NB4 (cell line): ENCODE measurements at regions not wholly inside any gene's neighbourhood (a gene's known extent, or its start where the extent isn't known, plus 50 kb on each side); places are given as distances from the start of the nearest gene placed in this dataset.

Experiments used
- DNase-seq: peaks from one replicate; pipeline ENCODE4 v3.0.0; 2010; ENCODE audit warnings: low read depth
- H3K4me3 ChIP-seq: one replicate; pipeline ENCODE4 v1.5.1; 2011; ENCODE audit warnings: mild to moderate bottlenecking, low read depth, low read length, moderate library complexity
- MYC ChIP-seq: IDR thresholded peaks from 2 replicates; pipeline ENCODE4 v1.6.1; 2011; ENCODE audit warnings: low read depth, low read length
- POLR2A ChIP-seq: IDR thresholded peaks from 2 replicates; pipeline ENCODE4 v1.6.1; 2011; ENCODE audit warnings: mild to moderate bottlenecking; ENCODE audit not compliant: insufficient read length; ENCODE audit errors: extremely low read depth
- TF ChIP-seq, protein P1 (sequence below): IDR thresholded peaks from 2 replicates; pipeline ENCODE4 v1.6.1; 2011; ENCODE audit warnings: low read depth, low read length
- TF ChIP-seq, protein P2 (sequence below): IDR thresholded peaks from one replicate; pipeline ENCODE4 v1.5.1; 2012; ENCODE audit warnings: low read depth, low read length

DNA sequence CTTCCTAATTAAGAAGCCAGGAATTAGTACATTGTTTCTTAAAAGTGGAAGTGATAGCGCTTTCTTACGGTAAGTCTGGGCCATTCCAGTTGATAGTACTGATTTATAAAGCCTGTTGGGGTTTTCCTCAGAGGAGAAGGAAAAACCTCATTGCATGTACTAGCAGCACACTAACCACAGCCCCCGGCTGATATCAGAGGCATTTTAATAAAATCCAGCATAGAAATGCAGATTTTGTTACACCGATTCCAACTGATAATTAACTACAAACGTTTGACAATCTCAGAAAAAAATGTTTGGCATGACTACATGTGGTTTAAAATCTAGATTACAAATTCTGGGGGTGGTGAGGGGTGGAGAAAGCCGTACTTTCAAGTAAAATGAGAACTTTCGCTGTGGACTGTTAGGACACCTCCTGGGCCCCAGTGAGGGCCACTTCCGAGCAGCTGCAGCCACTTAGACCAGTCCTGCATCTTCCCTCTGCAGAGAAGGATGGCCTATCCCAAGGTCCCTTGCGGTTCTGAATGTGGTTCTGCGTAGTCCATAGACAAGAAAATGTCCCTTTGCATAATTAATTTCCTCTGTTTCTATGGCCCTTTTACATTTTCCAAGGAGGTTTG, 374.4 kb downstream of the NUAK1 start:
- TF ChIP-seq, protein P1, sequence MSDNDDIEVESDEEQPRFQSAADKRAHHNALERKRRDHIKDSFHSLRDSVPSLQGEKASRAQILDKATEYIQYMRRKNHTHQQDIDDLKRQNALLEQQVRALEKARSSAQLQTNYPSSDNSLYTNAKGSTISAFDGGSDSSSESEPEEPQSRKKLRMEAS = no peak
- no peak for TF ChIP-seq MYC
- TF ChIP-seq, protein P2, sequence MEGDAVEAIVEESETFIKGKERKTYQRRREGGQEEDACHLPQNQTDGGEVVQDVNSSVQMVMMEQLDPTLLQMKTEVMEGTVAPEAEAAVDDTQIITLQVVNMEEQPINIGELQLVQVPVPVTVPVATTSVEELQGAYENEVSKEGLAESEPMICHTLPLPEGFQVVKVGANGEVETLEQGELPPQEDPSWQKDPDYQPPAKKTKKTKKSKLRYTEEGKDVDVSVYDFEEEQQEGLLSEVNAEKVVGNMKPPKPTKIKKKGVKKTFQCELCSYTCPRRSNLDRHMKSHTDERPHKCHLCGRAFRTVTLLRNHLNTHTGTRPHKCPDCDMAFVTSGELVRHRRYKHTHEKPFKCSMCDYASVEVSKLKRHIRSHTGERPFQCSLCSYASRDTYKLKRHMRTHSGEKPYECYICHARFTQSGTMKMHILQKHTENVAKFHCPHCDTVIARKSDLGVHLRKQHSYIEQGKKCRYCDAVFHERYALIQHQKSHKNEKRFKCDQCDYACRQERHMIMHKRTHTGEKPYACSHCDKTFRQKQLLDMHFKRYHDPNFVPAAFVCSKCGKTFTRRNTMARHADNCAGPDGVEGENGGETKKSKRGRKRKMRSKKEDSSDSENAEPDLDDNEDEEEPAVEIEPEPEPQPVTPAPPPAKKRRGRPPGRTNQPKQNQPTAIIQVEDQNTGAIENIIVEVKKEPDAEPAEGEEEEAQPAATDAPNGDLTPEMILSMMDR = no peak
- no peak for TF ChIP-seq POLR2A
- DNase-seq = no peak
- no peak overlapping the region for H3K4me3 ChIP-seq

DNA sequence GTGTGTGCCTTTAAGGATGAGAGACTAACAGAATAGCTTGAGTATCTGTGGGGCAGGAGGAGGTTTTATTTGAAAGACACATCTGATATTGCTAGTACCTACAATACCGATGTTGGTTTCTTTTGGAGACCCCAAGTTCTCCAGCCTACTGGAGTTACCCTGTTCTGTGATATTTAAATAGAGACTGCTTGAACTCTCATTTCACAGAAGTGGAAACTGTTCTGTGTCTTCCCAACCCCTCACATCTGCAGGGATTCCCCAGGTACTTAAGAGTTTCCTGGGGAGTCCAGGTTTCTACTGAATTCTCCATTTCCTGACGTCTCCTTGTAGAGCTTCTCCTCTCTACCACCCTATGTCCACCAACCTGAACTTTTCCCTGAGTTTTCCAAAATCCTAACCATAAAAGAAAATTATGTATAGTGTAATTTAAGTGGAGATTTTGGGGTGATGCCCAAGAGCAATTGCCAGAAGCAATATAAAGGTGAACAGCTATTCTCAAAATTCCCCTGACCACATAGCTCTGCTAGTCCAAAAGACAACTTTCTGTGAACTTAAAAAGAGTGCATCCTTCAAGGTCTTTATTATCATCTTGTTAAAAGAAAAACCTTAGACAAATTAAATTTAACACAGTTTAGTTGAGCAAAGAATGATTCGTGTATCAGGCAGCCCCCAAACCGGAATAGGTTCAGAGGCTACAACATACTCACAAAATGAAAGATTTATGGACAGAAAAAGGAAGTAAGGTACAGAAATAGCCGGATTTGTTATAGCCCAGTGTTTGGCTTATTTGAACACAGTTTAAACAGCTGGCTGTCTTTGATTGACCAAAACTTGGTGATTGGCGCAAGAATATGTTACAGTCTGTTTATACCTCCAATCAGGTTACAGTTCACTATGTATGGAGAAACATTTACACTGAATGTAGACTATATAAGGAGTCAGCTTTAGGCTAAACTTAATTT, 373.4 kb downstream of the NUAK1 start:
- DNase-seq = no peak
- TF ChIP-seq, protein P2 = no peak
- no peak for TF ChIP-seq POLR2A
- TF ChIP-seq, protein P1 = no peak
- no peak for TF ChIP-seq MYC
- H3K4me3 ChIP-seq = no peak overlapping the region

DNA sequence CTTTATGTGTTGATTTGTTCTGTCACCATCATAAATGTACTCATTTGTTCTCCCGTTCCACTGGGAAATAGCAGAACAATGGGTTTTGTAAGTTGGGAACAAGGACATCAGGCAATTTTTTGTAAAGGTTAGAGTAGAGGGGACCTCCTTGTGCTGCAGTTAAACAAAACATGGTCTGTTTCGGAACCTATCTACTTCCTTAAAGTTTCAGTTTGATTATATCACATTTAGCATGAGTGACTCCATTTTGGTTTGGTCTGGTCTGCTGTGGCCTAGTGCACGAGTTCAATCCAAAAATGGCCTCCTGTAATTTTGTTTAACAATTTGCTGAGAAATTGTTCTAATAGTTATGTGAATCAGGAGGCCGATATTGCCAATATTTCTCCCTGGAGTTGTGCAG, 372.7 kb downstream of the NUAK1 start:
- DNase-seq = no peak
- no peak overlapping the region for H3K4me3 ChIP-seq
- TF ChIP-seq, protein P2 = no peak
- no peak for TF ChIP-seq MYC
- TF ChIP-seq, protein P1 = no peak
- TF ChIP-seq POLR2A = no peak

DNA sequence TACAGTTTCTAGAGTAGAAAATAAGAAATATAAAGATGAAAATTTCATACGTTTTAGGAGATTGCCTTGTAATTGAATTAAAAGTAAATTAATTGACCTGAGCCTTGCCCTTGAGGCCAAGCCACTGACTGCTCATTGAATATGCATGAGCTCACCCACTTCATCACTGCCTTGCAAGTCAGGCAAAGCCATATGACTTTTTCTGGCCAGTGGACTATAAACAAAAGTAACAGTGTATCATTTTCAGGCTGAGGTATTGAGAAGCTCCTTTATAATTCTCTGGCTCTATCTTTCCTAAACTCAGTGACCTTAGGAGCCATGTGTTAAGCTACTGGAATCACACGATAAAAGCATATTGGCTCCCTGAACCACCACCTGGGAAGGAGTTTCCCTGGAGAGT, 369.3 kb downstream of the NUAK1 start:
- DNase-seq = no peak
- H3K4me3 ChIP-seq = no peak overlapping the region
- TF ChIP-seq MYC = no peak
- TF ChIP-seq, protein P2 = no peak
- no peak for TF ChIP-seq POLR2A

DNA sequence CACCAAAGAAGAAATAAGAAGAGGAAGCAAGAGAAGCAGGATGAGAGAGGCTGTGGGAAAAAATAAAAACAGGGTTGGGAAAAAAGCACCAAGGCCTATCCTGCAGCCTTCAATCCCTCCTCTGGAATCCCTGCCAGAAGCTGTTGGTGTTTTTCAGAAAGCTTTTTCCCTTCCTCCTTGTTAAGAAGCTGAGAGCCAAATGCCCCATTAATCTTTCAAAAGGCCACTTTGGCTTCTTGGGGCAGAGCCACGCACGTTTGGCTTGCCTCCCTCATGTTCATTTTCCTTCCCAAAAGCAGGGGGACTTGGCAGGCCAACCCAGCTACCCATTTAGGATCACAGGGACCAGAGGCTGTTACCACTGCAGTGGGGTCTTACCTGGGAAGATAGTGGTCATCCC, 365.3 kb downstream of the NUAK1 start:
- no peak overlapping the region for H3K4me3 ChIP-seq
- no peak for DNase-seq
- TF ChIP-seq, protein P1 = no peak
- TF ChIP-seq POLR2A (no peak), MYC (no peak)
- TF ChIP-seq, protein P2 = no peak
